ENCODE measurements at regions not wholly inside any gene's neighbourhood (a gene's known extent, or its start where the extent isn't known, plus 50 kb on each side); places are given as distances from the start of the nearest gene placed in this dataset.

DNA sequence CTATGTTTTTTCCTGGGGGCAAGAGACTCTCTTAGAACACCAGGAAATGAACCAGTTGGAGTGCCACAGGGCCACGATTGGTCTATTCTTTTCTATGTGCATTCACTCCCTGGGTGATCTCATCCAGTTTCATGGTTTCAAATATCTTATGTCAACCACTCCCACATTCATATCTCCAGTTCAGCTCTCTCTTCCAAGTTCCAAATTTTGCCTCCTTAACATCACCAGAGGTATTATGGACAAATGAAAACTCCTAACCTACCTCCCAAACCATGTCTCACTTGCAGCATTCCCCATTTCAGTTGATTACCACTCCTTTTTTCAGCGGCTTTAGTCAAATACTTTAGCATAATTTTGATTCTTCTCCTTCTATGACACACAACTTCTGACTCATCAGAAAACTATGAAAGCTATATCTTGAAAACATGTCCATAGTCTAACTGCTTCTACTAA is 203.1 kb upstream of the SEMA6D start:
- intact Hi-C loops (cut with micrococcal nuclease), result no loop called here
- TF ChIP-seq, protein P1, sequence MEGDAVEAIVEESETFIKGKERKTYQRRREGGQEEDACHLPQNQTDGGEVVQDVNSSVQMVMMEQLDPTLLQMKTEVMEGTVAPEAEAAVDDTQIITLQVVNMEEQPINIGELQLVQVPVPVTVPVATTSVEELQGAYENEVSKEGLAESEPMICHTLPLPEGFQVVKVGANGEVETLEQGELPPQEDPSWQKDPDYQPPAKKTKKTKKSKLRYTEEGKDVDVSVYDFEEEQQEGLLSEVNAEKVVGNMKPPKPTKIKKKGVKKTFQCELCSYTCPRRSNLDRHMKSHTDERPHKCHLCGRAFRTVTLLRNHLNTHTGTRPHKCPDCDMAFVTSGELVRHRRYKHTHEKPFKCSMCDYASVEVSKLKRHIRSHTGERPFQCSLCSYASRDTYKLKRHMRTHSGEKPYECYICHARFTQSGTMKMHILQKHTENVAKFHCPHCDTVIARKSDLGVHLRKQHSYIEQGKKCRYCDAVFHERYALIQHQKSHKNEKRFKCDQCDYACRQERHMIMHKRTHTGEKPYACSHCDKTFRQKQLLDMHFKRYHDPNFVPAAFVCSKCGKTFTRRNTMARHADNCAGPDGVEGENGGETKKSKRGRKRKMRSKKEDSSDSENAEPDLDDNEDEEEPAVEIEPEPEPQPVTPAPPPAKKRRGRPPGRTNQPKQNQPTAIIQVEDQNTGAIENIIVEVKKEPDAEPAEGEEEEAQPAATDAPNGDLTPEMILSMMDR (IDR thresholded peaks at IDR 0.05; ENCODE audit: borderline replicate concordance), result no peak
- Histone ChIP-seq H3K4me1 (peaks cover 22% of the 10 kb centered on the region), H3K27me3 (ENCODE audit: low read depth) (no peaks in the 10 kb centered on the region), H3K9me3 (replicated peaks) (no peaks in the 10 kb centered on the region), H3K4me3 (no peak overlapping the region), H3K27ac (replicated peaks) (no peak overlapping the region), H3K36me3 (no peaks in the 10 kb centered on the region)
- DNase-seq, result no peak

DNA sequence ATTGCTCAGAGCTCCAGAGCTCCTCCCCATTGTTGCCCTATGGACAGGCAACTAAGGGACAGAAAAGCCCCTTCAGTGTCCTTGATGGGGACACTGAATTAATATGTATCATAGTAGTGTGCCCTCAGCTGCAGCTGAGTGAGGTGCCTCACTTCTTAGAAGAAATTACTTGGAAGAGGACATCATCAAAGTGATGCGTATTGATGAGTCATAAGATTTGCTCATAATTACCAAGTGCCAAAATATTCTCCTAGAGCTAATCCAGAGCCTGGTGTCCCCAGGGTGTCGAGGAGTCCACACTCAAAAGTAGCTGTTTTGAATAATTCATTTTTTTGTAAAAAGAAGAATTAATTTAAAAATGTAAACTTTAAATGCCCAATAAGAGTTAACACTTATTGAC is 200.7 kb upstream of the SEMA6D start:
- Histone ChIP-seq H3K27ac (replicated peaks) (peak overlapping the region; percentile 62), H3K4me1 (peaks cover 22% of the 10 kb centered on the region), H3K9me3 (replicated peaks) (no peaks in the 10 kb centered on the region), H3K27me3 (ENCODE audit: low read depth) (no peaks in the 10 kb centered on the region), H3K36me3 (no peaks in the 10 kb centered on the region), H3K4me3 (no peak overlapping the region)
- TF ChIP-seq, protein P1 (IDR thresholded peaks at IDR 0.05; ENCODE audit: borderline replicate concordance), result no peak
- intact Hi-C loops (cut with micrococcal nuclease), result no loop called here
- no peak for DNase-seq

DNA sequence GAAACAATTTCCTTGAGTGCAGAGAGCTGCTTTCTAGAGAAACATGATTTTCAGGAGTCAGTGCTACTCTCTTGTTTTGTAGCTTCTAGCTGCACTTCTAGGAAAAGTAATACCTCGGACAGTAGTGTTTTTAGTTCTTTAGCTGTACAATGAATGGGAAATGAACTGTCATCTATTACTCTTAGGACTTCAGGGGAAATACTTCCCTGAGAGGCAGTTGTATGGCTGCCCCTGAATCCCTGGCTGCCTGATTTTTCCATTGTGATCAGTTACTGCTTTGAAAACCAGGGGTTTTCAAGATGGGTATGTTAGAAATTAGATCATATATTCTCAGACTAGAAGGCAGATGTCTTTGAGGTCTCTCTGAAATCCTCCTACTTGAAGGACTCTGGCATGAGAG is 200.3 kb upstream of the SEMA6D start:
- peak overlapping the region; percentile 62 for H3K27ac ChIP-seq (replicated peaks)
- no peak overlapping the region for H3K4me3 ChIP-seq
- no peaks in the 10 kb centered on the region for H3K9me3 ChIP-seq (replicated peaks)
- peaks cover 22% of the 10 kb centered on the region for H3K4me1 ChIP-seq
- DNase-seq, result no peak
- intact Hi-C loops (cut with micrococcal nuclease), result no loop called here
- no peaks in the 10 kb centered on the region for H3K27me3 ChIP-seq (ENCODE audit: low read depth)
- TF ChIP-seq, protein P1 (IDR thresholded peaks at IDR 0.05; ENCODE audit: borderline replicate concordance), result no peak
- no peaks in the 10 kb centered on the region for H3K36me3 ChIP-seq

DNA sequence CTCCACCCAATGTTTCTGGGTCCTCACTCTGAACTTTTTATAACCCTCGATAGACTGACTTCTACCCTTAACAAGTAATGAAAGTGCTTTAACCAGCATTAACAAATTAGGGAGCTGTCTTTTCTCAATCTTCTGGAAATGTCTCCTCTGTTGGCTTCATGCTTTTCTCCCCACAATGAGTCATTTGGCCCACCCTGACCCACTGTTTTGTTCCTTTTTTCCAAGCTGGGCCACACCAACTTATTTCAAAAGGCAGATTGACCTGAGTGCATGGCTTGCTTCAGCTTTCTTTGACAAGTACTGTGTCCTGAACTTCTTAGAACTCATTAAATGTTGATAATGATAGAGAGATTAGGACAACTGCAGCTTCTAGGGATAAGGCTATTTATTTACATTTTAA is 199.6 kb upstream of the SEMA6D start:
- no peaks in the 10 kb centered on the region for H3K36me3 ChIP-seq
- no peaks in the 10 kb centered on the region for H3K9me3 ChIP-seq (replicated peaks)
- intact Hi-C loops (cut with micrococcal nuclease), result no loop called here

DNA sequence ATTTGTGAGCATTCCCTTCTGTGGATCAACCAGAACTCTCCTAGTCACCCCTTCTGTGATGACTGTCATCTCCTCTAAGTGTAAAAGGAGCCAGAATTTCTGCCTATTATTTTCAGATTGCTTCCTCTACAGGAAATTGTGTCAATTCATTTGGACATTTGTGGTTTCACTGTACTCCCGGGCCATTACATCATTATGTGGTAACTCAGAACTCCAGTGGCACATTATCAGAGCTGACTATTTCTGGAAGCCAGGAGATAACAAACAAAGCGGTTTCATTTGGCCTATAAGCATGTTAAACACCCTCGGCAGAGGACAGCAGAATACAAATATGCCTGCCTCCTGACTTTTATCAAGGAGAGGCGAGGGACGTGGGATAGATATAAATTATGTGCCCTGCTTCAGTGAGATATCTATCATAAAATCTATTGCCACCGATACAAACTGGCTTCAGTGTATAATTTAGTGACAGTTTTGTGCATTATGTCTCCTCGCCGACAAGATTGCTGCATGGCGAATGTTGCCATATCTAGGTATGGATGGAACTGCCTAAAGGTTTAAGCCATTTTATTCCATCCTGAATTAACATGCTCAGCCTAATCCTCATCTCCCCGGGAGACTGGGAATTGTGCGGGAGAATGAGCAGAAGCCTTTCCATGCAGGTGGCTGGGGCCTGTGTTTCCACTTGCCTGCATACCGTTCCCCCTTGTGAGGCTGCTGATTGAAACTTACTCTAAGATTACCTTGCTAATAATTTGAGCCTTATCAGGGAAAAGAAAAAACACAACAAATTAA is 193.4 kb upstream of the SEMA6D start:
- H3K4me3 ChIP-seq, result no peak overlapping the region
- TF ChIP-seq, protein P1 (IDR thresholded peaks at IDR 0.05; ENCODE audit: borderline replicate concordance), result no peak
- peaks cover 18% of the 10 kb centered on the region for H3K4me1 ChIP-seq
- no peaks in the 10 kb centered on the region for H3K27me3 ChIP-seq (ENCODE audit: low read depth)
- H3K27ac ChIP-seq (replicated peaks), result peak overlapping the region; percentile 27
- intact Hi-C loops (cut with micrococcal nuclease), result no loop called here
- H3K36me3 ChIP-seq, result no peaks in the 10 kb centered on the region
- DNase-seq, result no peak
- H3K9me3 ChIP-seq (replicated peaks), result no peaks in the 10 kb centered on the region

More for the DNA sequence above, 199.6 kb upstream of the SEMA6D start:
- no peak for DNase-seq
- TF ChIP-seq, protein P1 (IDR thresholded peaks at IDR 0.05; ENCODE audit: borderline replicate concordance), result no peak
- no peaks in the 10 kb centered on the region for H3K27me3 ChIP-seq (ENCODE audit: low read depth)
- H3K4me1 ChIP-seq, result peaks cover 22% of the 10 kb centered on the region
- H3K27ac ChIP-seq (replicated peaks), result peak overlapping the region; percentile 62
- H3K4me3 ChIP-seq, result no peak overlapping the region
